Heart right ventricle (tissue), 16 donors: ENCODE measurements at regions not wholly inside any gene's neighbourhood (a gene's known extent, or its start where the extent isn't known, plus 50 kb on each side); places are given as distances from the start of the nearest gene placed in this dataset.

Experiments
- ATAC-seq, 8 donors: fragments of 200-7000 bp; cut with Tn5 transposase; one replicate each; pipeline ENCODE4 v1.9.1; 2020; ENCODE audit warnings: mild to moderate bottlenecking in 8 of 8, moderate library complexity in 8 of 8, moderate number of reproducible peaks in 1 of 8
- DNase-seq, 2 donors: peaks; one replicate each; pipeline ENCODE4 v3.0.0-alpha.2; 2020
- H3K27ac ChIP-seq, 10 donors: fragments of 200-600 bp; sonication (generic) in 2 of 10; one replicate each; pipeline versions ENCODE4 v1.5.0 to v1.8.0; 2020 to 2022; ENCODE audit warnings: mild to moderate bottlenecking in 3 of 10
- H3K27me3 ChIP-seq, 7 donors: fragments of 200-600 bp; one replicate each; pipeline ENCODE4 v1.8.0; 2021 to 2022; ENCODE audit warnings: mild to moderate bottlenecking in 2 of 7
- H3K36me3 ChIP-seq, 9 donors: fragments of 200-600 bp; sonication (generic) in 1 of 9; one replicate each; pipeline versions ENCODE4 v1.5.0 to v1.8.0; 2020 to 2022; ENCODE audit warnings: mild to moderate bottlenecking in 2 of 9
- H3K4me1 ChIP-seq, 9 donors: fragments of 200-600 bp; sonication (generic) in 1 of 9; one replicate each; pipeline versions ENCODE4 v1.5.0 to v1.8.0; 2020 to 2022; ENCODE audit warnings: mild to moderate bottlenecking in 4 of 9
- H3K4me3 ChIP-seq, 10 donors: fragments of 200-600 bp; sonication (generic) in 2 of 10; one replicate each; pipeline versions ENCODE4 v1.5.0 to v1.8.0; 2020 to 2022; ENCODE audit warnings: mild to moderate bottlenecking in 7 of 10, moderate library complexity in 2 of 10
- H3K9me3 ChIP-seq, 11 donors: fragments of 200-600 bp in 10 of 11; sonication (generic) in 2 of 11; one replicate each; pipeline versions ENCODE4 v1.5.0 to v1.8.0; 2013 to 2022; ENCODE audit warnings: mild to moderate bottlenecking in 2 of 11, control low read depth in 1 of 11, moderate library complexity in 1 of 11
- WGBS, 2 donors: extraction: QIAGEN DNeasy Blood & Tissue Kit; methylation state at CpG; one replicate each; pipeline ENCODE4 v1.1.7; 2013; ENCODE audit warnings: inconsistent platforms in 1 of 2; 5-methylcytosine and 5-hydroxymethylcytosine counted together
- intact Hi-C, 10 donors: fragments of 100-400 bp; cut with DNase I; formaldehyde crosslinking; loops; one replicate each; pipeline versions ENCODE4 v1.11.1 to v1.14.2; 2022
- TF ChIP-seq, protein P1 (sequence below), 9 donors: fragments of 200-600 bp; sonication (generic) in 2 of 9; IDR thresholded peaks; one replicate each; pipeline versions ENCODE4 v1.5.0 to v1.8.0; 2021 to 2022; ENCODE audit warnings: antibody characterized with exemption in 9 of 9, mild to moderate bottlenecking in 5 of 9, moderate library complexity in 1 of 9
- donor health status: Arrhythmogenic right ventricular cardiomyopathy.
- donor health status: ischemic (EF 13 %, LVEDD 7.1; RV severe dilation, severe dysfunction).
- donor health status: healthy with polysubstance abuse.
- donor health status: DM: no; HTN: yes; CAD: no.
- donor health status: DM: no; HTN: no; CAD: no.
- donor health status: ischemic (EF 25% LVEDD 6.9; RV normal size, moderate dysfunction).
- donor health status: ischemic (EF 25% LVEDD 5.7; RV mildly dilated, moderate dysfunction).
- donor health status: healthy.
- donor health status: DM: yes; HTN: yes; CAD: no.
- donor health status: Ischemic cardiomyopathy.
- donor health status: ischemic (EF 35%, LVEDD 5.7; RV mildly dilated, moderate dysfunction).
- donor health status: nonischemic (EF 11% LVEDD 7.7; RV severe dilation, severe dysfunction).
- donor health status: DM: yes; HTN: yes; CAD: no.
- donor health status: PGD.
- donor health status: ischemic (EF 29% LVEDD 5.4; RV normal size, mild dysfunction).
- donor health status: nonischemic (EF 23%, LVEDD 6.1; RV moderate dilation, normal function).

DNA sequence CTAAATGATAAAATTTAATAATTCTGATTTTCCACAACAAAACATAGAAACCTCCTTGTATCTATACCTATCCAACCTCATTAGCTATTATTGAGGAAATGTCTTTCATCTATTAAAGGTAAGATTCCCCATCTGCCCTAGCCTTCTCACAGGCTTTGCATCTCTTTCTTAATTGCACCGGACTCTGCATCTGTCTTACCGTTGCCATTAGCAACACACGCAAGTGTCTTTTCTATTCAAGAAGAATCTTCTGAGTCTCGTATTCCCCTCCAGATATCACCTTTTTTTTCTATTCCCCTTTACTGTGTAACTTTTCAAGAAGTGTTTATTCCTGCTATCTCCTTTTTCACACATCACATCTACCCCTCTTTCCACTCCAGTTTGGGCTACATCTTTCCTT is 500.0 kb downstream of the NOVA1 start:
- Histone ChIP-seq H3K4me1 (no peaks in the 10 kb centered on the region), H3K36me3 (no peaks in the 10 kb centered on the region), H3K4me3 (no peak overlapping the region), H3K9me3 (no peaks in the 10 kb centered on the region), H3K27ac (no peak overlapping the region), H3K27me3 (no peaks in the 10 kb centered on the region)
- DNase-seq (no peak), ATAC-seq (no peak)
- WGBS, 2 donors, result 65 to 76% methylated on average over 4 of the region's 4 CpGs
- intact Hi-C loops, result no loop called here
- TF ChIP-seq, protein P1, sequence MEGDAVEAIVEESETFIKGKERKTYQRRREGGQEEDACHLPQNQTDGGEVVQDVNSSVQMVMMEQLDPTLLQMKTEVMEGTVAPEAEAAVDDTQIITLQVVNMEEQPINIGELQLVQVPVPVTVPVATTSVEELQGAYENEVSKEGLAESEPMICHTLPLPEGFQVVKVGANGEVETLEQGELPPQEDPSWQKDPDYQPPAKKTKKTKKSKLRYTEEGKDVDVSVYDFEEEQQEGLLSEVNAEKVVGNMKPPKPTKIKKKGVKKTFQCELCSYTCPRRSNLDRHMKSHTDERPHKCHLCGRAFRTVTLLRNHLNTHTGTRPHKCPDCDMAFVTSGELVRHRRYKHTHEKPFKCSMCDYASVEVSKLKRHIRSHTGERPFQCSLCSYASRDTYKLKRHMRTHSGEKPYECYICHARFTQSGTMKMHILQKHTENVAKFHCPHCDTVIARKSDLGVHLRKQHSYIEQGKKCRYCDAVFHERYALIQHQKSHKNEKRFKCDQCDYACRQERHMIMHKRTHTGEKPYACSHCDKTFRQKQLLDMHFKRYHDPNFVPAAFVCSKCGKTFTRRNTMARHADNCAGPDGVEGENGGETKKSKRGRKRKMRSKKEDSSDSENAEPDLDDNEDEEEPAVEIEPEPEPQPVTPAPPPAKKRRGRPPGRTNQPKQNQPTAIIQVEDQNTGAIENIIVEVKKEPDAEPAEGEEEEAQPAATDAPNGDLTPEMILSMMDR (IDR thresholded peaks at IDR 0.05), result no peak

DNA sequence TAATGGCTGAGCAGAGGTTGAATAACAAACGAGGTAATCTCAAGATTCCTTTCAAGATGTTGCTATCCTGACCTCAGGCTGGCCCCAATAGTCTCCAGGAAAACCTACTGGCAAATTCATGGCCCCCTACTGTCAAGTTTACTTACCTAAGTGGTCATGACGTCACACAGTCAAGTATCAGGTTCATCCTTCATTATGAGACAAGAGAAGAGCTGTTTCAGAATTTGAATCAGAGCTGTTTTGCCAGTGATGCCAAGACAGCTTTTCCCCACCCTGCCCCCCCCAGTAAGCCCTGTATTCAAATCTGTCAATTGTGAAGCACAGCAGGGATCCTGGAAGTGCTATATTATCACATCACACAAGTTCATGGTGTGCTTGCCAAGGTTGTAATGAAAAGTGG is 509.6 kb downstream of the NOVA1 start:
- no peak overlapping the region for H3K27ac ChIP-seq
- H3K4me3 ChIP-seq, result no peak overlapping the region
- DNase-seq (no peak), ATAC-seq (no peak)
- H3K9me3 ChIP-seq, result no peaks in the 10 kb centered on the region
- no peaks in the 10 kb centered on the region for H3K4me1 ChIP-seq
- TF ChIP-seq, protein P1 (IDR thresholded peaks at IDR 0.05), result no peak
- no peaks in the 10 kb centered on the region for H3K27me3 ChIP-seq
- 13 to 15% methylated on average over 2 of the region's 2 CpGs for WGBS, 2 donors
- no peaks in the 10 kb centered on the region for H3K36me3 ChIP-seq
- intact Hi-C loops, result no loop called here

DNA sequence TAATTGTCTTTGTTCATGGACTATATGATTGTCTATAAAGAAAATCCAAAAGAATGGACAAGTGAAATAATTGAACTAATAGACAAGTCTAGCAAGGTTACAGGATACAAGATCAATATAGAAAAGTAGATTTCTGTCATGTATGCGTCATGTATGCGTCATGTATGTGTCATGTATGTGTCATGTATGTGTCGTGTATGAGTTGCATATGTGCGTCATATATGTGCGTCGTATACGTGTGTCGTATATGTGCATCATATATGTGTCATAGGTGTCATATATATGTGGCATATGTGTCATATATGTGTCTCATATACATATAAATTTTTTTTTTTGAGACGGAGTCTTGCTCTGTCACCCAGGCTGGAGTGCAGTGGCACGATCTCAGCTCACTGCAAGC is 516.8 kb downstream of the NOVA1 start:
- no peak for DNase-seq
- Histone ChIP-seq H3K4me1 (no peaks in the 10 kb centered on the region), H3K27me3 (no peaks in the 10 kb centered on the region), H3K27ac (no peak overlapping the region), H3K4me3 (no peak overlapping the region), H3K36me3 (no peaks in the 10 kb centered on the region), H3K9me3 (no peaks in the 10 kb centered on the region)
- no peak for ATAC-seq
- intact Hi-C loops, result no loop called here
- WGBS, 2 donors, result 79 to 89% methylated on average over 10 of the region's 10 CpGs
- TF ChIP-seq, protein P1 (IDR thresholded peaks at IDR 0.05), result no peak

DNA sequence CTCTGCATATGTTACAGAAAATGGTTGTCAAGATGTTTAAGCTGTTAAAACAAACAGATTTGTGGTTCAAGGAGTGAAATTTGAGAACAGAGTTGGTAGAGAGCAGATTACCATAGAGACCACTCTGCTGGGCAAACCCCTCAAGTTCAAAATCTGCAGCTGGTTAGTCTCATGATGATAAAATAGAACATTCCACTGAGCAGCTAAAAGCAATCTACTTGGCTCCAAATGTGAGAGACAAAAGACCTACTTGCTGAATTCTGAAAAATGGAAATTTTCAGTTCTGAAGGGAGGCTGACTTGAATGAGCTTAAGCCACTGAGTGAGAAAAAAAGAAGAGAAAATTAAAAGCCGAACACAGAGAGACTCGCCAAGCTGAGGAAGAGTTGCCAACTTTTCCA is 519.3 kb downstream of the NOVA1 start:
- TF ChIP-seq, protein P1 (IDR thresholded peaks at IDR 0.05), result no peak
- H3K4me3 ChIP-seq, result no peak overlapping the region
- ATAC-seq (no peak), DNase-seq (no peak)
- intact Hi-C loops, result no loop called here
- H3K36me3 ChIP-seq, result no peaks in the 10 kb centered on the region
- no peaks in the 10 kb centered on the region for H3K4me1 ChIP-seq
- no peaks in the 10 kb centered on the region for H3K27me3 ChIP-seq
- H3K27ac ChIP-seq, result no peak overlapping the region
- no peaks in the 10 kb centered on the region for H3K9me3 ChIP-seq
- WGBS, 2 donors, result 54 to 68% methylated on average over 2 of the region's 2 CpGs

DNA sequence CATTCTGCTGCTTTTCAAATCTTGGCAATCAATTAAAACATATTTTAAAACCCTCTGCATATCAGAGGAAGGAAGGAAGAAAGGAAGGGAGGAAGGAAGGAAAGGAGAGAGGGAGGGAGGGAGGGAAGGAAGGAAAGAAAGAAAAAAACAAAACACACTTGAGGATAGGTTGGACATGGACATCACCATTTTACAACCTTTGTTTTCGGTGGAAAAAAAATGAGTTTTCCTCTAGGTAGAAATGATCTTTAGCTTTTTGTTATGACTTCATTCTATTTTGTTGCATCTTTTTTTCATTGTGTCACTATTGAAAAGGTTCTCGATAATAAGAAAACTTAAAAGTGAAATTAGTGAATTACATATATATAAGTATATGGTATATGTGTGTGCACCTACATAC is 522.9 kb downstream of the NOVA1 start:
- Histone ChIP-seq H3K9me3 (no peaks in the 10 kb centered on the region), H3K4me1 (no peaks in the 10 kb centered on the region), H3K27me3 (no peaks in the 10 kb centered on the region), H3K36me3 (no peaks in the 10 kb centered on the region), H3K27ac (no peak overlapping the region), H3K4me3 (no peak overlapping the region)
- no peak for DNase-seq
- no peak for ATAC-seq
- 84 to 91% methylated on average over 2 of the region's 2 CpGs for WGBS, 2 donors
- TF ChIP-seq, protein P1 (IDR thresholded peaks at IDR 0.05), result no peak
- intact Hi-C loops, result no loop called here
